UCSD-AML1 (cell line): ENCODE measurements at regions not wholly inside any gene's neighbourhood (a gene's known extent, or its start where the extent isn't known, plus 50 kb on each side); places are given as distances from the start of the nearest gene placed in this dataset.

Source experiments
- DNase-seq: peaks from one replicate; lab custom pipeline; 2025; ENCODE audit not compliant: unreplicated experiment; lab: John Stamatoyannopoulos, UW

DNA sequence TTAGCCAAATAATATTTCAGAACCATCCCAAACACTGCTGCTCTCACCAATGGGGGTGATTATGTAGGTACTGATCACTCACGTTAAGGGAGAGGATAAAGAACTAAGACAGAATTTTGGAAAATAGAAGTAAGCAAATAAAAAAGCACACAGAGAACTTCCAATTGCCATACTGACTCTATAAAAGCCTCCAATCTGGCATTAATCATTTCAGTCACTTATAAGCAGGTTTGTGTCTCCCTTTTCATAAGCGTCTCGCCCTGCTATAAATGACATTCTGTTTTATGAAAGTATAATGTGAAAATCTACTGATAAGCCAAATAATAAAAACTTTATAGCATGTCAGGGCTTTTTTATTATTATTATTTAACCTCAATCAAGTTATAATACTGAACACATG lies 435.2 kb downstream of the ETNK1 start:
- DNase-seq: no peak

DNA sequence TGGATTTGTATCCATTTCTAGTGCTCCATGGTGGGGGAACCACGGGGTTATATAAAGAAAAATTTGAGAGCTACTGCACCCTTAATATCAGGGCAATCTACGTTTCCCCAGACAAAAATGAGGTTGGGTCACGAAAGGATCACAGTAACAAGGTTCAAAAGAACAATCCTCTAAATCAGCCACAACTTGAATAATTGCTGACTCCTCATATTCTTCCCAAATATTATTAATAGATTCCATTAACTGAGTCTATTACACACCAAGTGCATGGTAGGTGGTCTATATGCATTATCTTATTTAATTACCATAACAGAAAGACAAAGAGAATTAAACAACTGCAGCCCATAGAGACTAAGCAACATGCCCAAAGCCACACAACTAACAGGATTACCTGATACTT lies 438.2 kb downstream of the ETNK1 start:
- DNase-seq: no peak

DNA sequence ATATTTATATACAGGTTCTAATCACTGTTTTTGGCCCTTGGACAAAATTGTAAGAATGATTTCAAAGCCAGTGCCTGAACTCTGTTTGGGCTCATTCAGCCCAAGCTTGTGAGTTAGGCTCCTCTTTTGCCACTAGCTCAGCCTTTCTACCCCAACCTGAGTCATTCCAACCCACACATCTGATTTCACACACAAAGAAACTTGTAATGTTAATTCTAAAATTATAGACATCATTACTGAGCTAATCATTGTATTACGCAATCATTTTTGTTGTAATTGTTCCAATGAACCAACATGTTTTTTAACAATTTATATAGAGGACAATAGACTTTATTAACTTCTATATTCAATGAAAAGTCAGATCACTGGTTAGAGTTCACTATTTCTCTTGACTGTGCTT lies 441.1 kb downstream of the ETNK1 start:
- no peak for DNase-seq

DNA sequence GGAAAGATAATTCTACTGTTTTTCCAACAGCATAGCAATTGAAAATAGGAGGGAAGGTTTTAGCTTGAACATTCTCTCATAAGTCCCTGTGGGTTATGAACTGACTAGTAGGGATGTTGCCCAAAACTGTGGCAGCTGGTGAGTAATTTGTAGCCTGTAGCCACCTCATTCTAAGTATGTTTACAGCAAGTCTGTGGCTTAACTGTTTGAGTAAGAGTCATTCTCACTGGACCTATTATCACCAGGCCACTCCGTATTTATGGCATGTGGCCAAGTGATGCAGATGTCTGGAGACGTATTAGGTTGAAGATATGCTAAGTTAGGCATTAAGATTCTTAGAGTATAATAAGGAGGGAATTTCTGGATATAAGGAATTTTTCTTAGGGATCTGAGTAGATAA lies 458.3 kb downstream of the ETNK1 start:
- DNase-seq: no peak

GRCh38 chr12:23084236-23084995 lies 459.4 kb downstream of the ETNK1 start:
- DNase-seq: no peak

DNA sequence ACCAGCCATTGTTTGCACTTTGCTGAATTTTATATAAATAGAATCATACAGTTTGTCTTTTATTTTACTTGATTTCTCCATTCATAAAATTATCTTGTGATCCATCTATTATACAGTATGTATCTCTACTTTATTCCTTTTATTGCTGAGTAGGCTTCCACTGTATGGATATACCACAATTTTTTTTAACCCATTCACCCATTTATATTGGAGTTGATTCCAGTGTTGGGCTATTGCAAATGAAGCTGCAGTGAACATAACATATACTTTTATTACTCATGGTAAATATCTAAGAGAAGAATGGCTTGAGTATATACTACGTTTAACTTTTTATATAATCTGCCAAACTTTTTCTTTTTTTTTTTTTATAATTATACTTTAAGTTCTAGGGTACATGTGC lies 463.6 kb downstream of the ETNK1 start:
- DNase-seq: no peak

DNA sequence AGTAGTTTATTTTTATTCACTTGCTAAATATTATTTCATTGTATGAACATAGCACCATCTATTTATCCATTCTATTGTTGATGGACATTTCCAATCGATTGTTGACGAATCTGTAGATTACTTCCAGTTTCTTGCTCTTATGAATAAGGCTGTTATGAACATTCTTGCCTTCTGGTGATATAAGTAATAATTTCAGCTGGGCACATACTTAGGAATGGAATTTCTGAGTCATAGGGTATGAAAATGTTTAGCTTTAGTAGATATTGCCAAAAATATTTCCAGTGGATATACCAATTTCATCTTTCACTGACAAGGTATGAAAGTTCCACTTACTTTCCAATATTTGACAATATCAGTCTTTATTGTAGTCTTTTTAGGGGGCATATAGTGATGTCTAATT lies 468.5 kb downstream of the ETNK1 start:
- DNase-seq: no peak

- no peak for DNase-seq
Observed at GRCh38 chr12:23096321-23096720, 471.4 kb downstream of the ETNK1 start.

- DNase-seq: no peak
Observed at GRCh38 chr12:23098110-23098509, 473.1 kb downstream of the ETNK1 start.

DNA sequence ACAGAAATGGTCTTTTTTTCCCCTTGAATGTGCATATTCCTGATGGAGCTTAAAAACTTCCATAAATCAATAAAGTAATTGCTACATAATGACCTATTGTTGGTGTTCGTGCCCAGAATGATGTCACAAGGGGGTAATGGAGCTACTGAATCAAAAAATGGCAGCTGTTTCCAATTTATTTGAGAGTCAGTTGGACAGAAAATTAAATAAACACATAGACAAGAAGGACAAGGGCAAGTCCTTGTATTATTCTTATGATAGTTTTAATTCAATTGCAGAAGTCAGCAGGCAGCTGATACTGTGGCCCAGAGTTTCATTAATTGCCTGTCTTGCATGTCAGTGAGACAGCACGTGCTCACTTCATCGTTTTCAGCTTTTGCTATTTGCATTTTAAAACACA lies 473.5 kb downstream of the ETNK1 start:
- DNase-seq: no peak

- DNase-seq: no peak
Observed at GRCh38 chr12:23099104-23099503, 474.1 kb downstream of the ETNK1 start.

DNA sequence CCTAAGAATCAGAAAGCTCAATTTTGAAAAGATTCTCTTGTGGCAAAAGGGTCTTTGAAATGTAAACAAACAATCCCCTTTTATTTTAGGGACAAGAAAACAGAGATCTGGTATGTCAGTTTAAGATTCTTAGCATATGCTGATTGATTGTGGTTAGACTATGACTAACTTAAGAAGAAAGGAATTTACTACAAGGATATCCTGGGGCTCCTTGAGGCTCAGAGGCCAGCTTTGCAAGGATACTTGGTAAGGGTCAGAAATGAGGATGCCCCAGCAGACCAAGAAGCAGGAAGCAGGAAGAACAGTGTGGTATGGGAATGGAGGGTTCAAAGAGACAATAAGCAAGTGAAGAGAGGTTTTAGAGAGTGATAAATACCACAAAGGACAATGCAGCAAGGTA lies 474.6 kb downstream of the ETNK1 start:
- DNase-seq: no peak

DNA sequence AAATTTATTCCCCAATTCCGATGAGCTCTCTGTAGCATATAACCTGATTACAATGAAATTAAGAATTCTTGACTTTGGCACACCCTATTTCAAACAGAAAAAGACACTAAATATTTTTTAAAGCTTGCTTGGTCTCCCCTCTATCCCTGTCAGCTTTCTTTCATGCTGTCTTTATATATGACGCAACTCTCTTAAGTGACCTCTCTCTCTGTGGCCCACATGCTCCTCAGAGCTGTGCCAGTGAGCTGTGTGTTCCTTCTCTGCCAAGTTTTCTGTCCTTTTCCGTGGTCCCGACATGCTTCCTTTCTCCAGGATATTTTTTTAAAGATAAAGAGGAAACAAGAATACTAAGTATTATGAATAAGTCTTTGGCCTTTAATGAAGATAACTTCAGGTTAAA lies 484.0 kb downstream of the ETNK1 start:
- no peak for DNase-seq

- no peak for DNase-seq
Observed at GRCh38 chr12:23113781-23114180, 488.8 kb downstream of the ETNK1 start.

GRCh38 chr12:23115984-23116383 lies 491.0 kb downstream of the ETNK1 start:
- no peak for DNase-seq

DNA sequence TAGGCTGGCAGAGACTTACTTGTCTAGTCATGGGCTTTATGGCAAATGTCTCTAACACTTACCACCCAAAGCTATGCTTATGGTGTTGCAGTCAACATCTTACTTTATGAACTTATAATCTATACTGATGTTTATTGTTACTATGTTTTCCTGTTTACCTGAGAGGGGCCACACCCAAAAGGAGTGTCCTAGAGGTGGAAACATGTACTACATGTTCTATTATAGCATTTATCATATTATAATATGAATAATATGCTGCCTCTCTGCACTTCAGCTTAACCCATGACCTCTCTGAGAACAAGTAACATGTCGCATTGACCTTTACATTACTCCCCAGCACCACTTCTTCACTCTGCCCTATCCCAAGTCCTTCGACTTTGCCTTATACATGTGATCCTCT lies 501.8 kb downstream of the ETNK1 start:
- DNase-seq: no peak

DNA sequence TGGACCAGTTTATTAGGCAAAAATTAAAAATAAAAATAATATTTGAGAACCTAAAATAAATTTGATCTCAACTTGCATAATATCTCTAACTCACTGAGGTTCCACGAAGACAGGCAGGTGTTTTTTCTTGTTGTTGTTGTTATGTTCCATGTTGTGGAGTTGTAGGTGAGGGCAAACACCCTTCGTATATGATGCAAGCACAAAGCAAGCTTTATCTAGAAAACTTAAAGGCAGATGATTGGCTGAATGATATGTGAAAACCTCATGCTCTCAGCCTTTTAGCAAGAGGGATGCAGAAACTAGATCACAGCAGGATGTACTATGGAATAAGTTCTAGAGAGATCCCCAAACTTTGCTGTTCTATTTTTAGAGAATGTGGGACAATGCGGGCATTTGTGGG lies 502.7 kb downstream of the ETNK1 start:
- no peak for DNase-seq

DNA sequence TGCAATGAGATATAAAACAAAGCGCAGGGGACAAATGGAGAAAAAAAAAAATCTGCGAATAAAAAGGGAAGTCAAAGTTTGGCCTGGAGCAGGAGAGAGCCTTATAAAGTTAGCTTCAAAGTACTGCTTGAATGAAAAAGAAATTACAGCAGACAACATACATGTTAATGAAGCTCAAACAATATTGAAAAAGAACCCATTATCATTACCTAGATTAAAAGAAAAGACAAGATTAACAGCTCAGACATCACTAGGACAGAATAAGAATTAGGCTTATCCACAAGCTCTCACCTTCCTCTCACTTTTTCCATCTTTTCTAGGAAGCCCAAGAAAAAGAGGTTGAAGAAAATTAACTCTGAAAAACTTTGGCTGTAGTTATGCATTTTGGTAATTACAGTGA lies 503.5 kb downstream of the ETNK1 start:
- DNase-seq: no peak

GRCh38 chr12:23132357-23132756 lies 507.4 kb downstream of the ETNK1 start:
- DNase-seq: no peak

- no peak for DNase-seq
Observed at GRCh38 chr12:23133471-23133870, 508.5 kb downstream of the ETNK1 start.

- no peak for DNase-seq
Observed at GRCh38 chr12:23139026-23139425, 514.1 kb downstream of the ETNK1 start.

DNA sequence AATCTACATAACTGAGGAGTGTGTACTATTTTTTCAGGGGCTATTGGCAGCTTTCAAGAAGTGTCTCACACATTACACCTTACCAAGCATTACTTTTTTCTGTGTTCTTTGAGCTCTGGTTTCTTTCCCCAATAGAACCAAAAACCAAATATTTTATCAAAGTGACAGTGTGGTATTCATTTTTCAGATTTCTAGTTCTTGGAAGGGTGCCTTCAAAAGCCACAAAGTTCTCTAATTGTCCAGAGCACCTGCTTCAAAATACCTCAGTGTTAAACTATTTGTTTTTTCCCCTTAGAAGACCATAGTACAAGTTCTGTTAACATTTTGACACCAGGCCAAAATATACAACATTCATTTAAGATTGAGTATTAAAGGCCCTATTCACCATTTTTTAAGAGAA lies 515.7 kb downstream of the ETNK1 start:
- DNase-seq: no peak

- no peak for DNase-seq
Observed at GRCh38 chr12:23141335-23141734, 516.4 kb downstream of the ETNK1 start.
